ENCODE measurements at regions not wholly inside any gene's neighbourhood (a gene's known extent, or its start where the extent isn't known, plus 50 kb on each side); places are given as distances from the start of the nearest gene placed in this dataset.

GRCh38 chr10:78960316-78960800 lies 108.4 kb upstream of the ZMIZ1 start:
- no peak for DNase-seq

GRCh38 chr10:78961760-78962159 lies 107.0 kb upstream of the ZMIZ1 start:
- no peak for DNase-seq

- no peak for DNase-seq
These were observed 105.4 kb upstream of the ZMIZ1 start for GRCh38 chr10:78963074-78964034.

GRCh38 chr10:78964274-78964951 lies 104.4 kb upstream of the ZMIZ1 start:
- no peak for DNase-seq

- DNase-seq, result no peak
These were observed 103.7 kb upstream of the ZMIZ1 start for GRCh38 chr10:78964952-78965633.

GRCh38 chr10:78966182-78966787 lies 102.5 kb upstream of the ZMIZ1 start:
- DNase-seq, result no peak

GRCh38 chr10:78966844-78967488 lies 101.8 kb upstream of the ZMIZ1 start:
- no peak for DNase-seq

GRCh38 chr10:78968300-78968942 lies 100.3 kb upstream of the ZMIZ1 start:
- DNase-seq, result no peak

- no peak for DNase-seq
These were observed 99.8 kb upstream of the ZMIZ1 start for GRCh38 chr10:78968943-78969342.

- DNase-seq, result no peak
These were observed 99.0 kb upstream of the ZMIZ1 start for GRCh38 chr10:78969719-78970118.

- no peak for DNase-seq
These were observed 98.5 kb upstream of the ZMIZ1 start for GRCh38 chr10:78970261-78970660.

- DNase-seq, result no peak
These were observed 97.6 kb upstream of the ZMIZ1 start for GRCh38 chr10:78971094-78971682.

- no peak for DNase-seq
These were observed 96.4 kb upstream of the ZMIZ1 start for GRCh38 chr10:78972160-78972946.

GRCh38 chr10:78972947-78973900 lies 95.5 kb upstream of the ZMIZ1 start:
- DNase-seq, result peak in 1 of 2 experiments; percentile 63

- peak; percentile 34 to 63 for DNase-seq
These were observed 94.7 kb upstream of the ZMIZ1 start for GRCh38 chr10:78973901-78974616.

GRCh38 chr10:78974617-78975317 lies 94.0 kb upstream of the ZMIZ1 start:
- no peak for DNase-seq

GRCh38 chr10:78975926-78976325 lies 92.8 kb upstream of the ZMIZ1 start:
- no peak for DNase-seq

All from NCI-H187 (cell line).